GM18951 (cell line): ENCODE measurements at regions not wholly inside any gene's neighbourhood (a gene's known extent, or its start where the extent isn't known, plus 50 kb on each side); places are given as distances from the start of the nearest gene placed in this dataset.

ENCODE experiments used
- POLR2A ChIP-seq: IDR thresholded peaks from 4 replicates; pipeline ENCODE4 v1.6.1; 2011; ENCODE audit warnings: mild to moderate bottlenecking; ENCODE audit not compliant: insufficient read length, insufficient read depth; ENCODE audit errors: extremely low read depth
- in situ Hi-C: fragments of 300-500 bp; cut with MboI; formaldehyde crosslinking; loops from one replicate; pipeline ENCODE4 v1.12.0; 2022; ENCODE audit warnings: low sequenced_read_pairs, mixed read lengths, inconsistent platforms; ENCODE audit not compliant: unreplicated experiment

DNA sequence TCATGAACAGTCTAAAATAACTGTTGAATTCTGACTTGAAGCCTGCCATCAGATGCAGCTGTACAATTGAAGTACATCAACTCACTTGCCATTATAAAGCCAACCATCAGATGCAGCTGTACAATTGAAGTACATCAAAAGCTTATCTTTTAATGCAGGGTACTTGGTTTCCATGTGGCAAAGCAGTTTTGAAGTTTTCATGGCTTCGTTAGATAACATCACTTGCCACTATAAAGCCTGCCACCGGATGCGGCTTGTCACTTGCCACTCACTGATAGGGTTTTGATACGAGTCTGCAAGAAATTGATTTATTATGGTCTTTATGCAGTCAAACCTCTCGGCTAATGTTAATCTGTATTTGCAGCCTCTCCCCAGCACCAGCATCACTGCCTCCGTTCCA lies 1605.8 kb downstream of the SUCLG1 start:
- no peak for TF ChIP-seq POLR2A
- in situ Hi-C loops, result no loop called here

DNA sequence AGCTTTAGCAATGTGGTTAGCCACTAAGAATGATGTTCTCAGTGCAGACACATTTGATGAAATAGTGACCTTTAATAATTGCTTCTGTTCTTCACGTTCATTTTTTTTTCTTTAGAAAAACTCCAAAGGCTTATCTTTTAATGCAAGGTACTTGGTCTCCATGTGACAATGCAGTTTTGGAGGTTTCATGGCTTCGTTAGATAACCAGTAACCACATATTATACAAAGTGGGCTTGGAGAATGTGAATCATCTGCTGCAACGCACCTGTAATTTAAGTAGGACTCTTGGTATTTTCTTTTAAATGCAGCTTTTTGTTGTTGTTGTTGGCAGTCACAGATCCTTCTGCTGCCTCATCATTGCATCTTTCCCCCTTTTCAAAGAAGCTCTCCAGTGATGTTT lies 1606.3 kb downstream of the SUCLG1 start:
- TF ChIP-seq POLR2A, result no peak

DNA sequence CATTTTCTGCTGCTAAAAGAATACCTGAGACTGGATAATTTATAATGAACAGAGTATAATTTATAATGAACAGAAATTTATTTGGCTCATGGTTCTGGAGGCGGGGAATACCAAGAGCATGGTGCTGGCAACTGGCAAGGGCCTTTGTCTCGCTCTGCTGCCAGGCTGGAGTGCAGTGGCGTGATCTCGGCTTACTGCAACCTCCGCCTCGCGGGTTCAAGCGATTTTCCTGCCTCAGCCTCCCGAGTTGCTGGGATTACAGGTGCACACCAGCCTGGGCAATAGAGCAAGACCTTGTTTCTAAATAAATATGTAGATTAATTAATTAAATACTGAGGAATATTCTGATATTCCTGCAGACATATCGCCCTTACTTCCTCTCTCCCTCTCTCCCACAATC lies 1610.8 kb downstream of the SUCLG1 start:
- in situ Hi-C loops, result no loop called here
- no peak for TF ChIP-seq POLR2A

More for the DNA sequence above, 1606.3 kb downstream of the SUCLG1 start:
- in situ Hi-C loops, result no loop called here

DNA sequence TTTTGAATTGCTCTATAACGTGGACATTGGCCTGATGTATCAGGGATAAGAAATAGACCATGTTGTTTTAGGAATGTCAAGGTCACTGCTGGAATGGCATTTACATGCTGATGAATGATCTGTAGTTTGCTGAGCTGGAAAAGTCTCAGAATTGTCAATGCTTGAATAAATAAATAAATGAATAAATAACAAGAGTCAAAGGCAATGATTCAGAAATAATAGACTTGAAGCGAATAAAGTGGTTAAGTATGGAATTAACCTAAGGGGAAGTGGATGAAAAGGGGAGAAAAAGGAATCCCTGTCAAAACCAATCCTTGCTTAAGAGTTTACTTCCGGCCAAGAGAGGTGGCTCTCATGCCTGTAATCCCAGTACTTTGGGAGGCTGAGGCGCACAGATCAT lies 1620.0 kb downstream of the SUCLG1 start:
- in situ Hi-C loops, result no loop called here
- TF ChIP-seq POLR2A, result no peak

DNA sequence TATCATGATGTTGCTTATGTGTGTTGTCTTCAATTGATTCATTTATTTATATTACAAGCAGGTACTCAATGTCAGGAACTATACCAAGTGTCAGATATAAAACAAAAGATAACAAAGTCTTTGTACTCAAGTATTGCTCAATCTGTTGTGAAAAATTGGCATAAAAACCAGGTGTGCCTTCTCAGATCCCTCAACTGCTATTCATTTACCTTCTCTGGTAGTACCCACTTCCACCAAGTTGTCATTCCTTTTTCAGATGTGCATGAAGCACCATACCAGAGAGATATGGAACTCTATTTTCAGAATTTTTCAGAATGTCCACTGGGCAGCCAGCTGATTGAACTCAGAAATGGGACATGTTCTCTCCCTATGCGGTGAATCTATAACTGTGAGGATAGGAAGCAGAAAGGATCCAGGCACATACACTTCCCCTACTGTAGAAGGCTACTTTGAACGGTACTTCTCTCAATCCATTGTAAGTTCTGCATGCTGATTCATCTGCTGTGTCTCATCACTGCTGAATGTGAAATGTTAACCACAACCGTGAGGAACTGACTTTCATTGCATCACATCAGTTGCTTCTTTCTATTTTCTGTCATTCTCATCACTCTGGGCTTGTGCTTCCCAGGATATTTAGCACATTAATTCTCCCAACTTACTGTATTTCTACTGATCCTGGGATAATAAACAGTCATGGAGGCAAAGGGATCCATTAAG lies 1621.3 kb downstream of the SUCLG1 start:
- TF ChIP-seq POLR2A, result no peak
- in situ Hi-C loops, result no loop called here

DNA sequence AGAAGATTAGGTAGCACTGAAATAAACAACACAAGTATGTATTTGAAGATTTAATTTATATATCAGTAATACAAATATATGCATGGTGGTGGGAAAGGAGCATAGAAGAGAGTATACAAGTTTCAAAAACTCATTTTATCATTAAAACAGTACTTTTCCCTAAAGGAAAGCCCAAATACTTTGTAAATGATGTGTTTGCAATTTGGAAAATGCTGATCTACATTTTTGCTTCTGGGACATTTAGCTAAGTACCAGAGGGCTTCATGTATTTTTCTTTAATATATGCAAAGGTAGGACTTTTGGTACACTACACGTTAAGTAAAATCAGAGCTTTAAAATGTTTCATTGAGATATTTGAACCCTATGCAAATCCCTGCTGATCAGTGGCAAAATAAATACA lies 1624.2 kb downstream of the SUCLG1 start:
- in situ Hi-C loops, result no loop called here
- no peak for TF ChIP-seq POLR2A

DNA sequence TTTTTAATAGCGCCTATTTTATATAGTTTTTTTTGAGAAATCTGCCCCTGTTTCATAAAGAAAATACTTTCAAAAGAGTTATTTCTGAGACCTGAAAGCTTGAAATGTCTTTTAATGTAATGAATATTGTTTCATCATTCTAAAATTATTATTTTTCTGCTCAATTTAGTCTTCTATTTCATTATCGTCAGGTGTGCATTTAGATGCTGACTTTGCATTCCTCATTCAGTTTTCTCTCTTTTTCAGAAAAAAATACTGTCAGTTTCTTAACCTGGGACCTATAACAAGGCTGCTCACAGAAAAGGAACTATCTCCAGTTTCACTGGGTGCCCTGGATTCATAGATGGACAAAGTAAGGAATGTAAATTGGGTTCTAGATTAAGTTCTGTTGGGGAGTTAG lies 1631.7 kb downstream of the SUCLG1 start:
- TF ChIP-seq POLR2A, result no peak
- in situ Hi-C loops, result no loop called here

DNA sequence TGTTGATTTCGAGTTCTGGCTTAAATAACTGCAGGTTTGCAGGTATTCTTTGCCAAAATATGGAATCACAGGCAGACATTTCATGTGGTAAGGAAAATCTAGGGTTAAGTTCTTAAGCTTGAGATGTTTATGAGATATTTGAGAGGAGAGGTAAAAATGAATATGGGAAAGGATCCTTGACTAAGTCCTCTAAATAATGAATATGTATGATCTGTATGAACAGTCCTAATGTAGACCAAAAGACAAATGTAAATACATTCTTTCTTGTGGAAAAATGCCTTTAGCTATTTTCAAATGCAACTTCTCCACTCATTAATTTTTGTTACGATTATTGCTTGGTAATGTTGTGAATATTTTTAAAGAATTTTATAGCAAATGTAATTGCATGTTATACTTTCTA lies 1632.6 kb downstream of the SUCLG1 start:
- TF ChIP-seq POLR2A, result no peak
- in situ Hi-C loops, result no loop called here

DNA sequence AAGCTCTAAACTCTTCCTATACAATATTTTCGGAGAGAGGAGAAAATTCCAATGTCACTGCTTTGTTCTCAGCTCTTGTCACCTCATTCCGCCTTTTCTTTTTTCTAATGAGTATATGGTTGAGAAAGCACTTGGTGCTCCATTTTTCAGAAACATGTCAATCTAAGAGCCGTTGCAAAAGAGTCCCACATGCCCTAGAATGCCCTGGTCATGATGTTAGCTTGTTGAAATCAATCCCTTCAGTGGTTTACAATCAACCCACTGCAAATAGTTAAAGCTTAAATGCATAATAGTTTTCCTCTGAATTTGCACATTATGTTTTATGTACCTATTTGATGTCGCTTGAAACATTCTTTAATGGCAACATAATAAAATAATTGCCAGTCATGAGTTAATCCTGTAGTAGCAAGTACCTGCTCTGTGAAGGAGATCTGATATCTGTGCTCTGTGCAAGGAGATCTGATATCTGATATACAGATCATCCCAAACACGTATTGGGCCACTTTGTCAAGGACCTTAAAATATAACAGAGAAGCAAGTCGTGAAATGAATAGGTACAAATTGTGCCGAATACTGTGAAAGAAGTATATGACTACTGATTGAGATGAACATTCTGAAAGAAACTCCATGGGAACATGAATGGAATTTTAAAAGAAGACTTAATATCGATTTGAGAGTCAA lies 1633.5 kb downstream of the SUCLG1 start:
- in situ Hi-C loops, result no loop called here
- no peak for TF ChIP-seq POLR2A

DNA sequence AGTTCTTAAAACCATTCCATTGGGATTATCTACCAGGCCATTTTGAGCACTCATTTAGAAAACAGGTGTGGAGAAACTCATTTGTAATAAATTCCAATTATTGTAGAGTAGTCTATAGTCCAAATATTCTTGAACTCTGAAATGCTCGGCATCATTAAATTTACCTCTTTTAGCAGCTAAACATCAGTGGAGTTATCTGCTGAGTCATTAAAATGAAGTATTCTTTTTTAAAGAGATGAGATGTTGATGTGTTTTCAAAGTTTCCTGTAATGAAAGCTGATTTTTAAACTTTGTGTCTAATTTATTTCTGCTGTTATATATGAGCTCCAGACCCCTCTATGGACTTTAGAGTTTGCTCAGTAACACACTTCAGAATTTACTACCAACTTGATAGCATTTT lies 1635.2 kb downstream of the SUCLG1 start:
- no peak for TF ChIP-seq POLR2A
- in situ Hi-C loops, result no loop called here

DNA sequence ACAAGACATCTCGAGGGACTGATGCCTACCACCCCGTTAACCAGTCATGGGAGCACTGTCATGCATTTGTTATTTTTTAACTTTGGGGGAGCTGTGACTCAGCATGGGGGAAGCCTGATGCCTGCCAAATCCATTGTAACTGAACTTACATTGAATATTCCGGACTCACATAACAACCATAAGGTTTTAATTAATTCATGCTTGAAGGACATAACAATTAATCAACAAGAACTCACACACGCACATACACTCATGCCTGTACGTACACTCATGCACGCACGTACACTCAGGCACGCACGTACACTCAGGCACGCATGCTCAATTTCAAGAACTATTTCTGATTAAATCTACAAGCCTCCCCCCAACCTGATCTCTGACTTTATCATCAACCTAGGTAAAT lies 1639.1 kb downstream of the SUCLG1 start:
- TF ChIP-seq POLR2A, result no peak
- in situ Hi-C loops, result no loop called here

DNA sequence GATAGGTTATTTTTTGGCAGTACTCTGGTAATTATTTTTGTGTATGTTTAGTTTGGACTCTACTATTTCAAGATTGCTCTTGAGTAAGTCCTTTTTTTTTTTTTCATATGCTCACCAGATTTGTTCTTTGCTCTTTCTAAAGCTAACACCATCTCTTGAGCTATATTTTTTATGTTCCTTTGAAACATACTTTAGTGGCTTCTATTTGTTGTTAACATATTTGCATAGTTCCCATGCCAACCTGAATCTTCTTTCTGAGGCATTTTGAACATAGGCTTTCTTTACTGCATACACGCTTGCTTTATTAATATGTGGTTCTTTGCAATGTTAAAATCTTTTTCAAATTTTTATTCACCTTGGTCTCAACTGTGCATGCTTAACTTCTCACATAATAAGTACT lies 1644.9 kb downstream of the SUCLG1 start:
- in situ Hi-C loops, result no loop called here
- no peak for TF ChIP-seq POLR2A

DNA sequence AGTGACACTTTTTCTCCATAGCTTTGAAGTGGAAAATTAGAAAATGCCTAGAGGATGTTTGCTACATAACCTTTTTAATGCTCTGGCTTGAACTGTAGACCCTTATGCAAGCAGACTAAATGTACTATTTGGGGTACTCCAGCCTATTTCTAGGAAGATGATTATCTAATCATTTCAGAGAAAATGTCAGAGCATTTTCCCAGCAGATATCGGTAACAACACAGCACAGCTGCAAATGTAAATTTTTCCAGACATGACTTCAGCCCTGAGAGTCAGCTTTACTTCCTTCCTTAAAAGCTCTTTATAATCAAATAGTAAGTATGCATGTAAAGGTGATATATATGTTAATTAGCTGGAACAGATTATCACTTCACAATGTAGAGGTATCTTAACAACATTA lies 1647.1 kb downstream of the SUCLG1 start:
- in situ Hi-C loops, result no loop called here
- no peak for TF ChIP-seq POLR2A

DNA sequence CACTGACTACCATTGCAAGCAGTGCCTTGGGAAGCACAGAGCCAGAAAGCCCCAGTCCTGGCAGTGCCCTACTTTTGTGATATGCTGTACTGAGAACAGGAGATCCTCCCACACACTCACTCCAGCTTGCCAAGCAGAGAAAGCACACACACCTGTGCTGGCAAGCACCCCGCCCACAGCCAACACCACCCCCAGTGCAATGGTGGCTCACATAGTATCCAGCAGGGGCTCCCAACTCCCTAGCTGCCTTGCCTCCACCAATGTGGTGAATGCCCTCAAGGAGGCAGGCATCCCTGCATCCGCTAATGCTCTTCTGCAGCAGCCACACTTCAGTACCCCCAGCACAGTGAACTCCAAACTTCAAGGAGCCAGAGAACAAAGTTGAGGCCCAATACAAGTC lies 1655.8 kb downstream of the SUCLG1 start:
- in situ Hi-C loops, result no loop called here
- no peak for TF ChIP-seq POLR2A
